ENCODE measurements at regions not wholly inside any gene's neighbourhood (a gene's known extent, or its start where the extent isn't known, plus 50 kb on each side); places are given as distances from the start of the nearest gene placed in this dataset.

- H3K36me3 ChIP-seq = no peaks in the 10 kb centered on the region
- no peak for ATAC-seq
- H3K4me3 ChIP-seq = no peak overlapping the region
- WGBS, 2 donors (ENCODE audit: low coverage in 1 of 2) = 67 to 100% methylated on average over 1 of the region's 1 CpG
- no peaks in the 10 kb centered on the region for H3K27me3 ChIP-seq
- peaks cover 0 to 9% (median 0%) of the 10 kb centered on the region in 3 donors for H3K9me3 ChIP-seq
- H3K27ac ChIP-seq = no peak overlapping the region
- TF ChIP-seq POLR2AphosphoS5 (IDR thresholded peaks at IDR 0.05) (no peak), POLR2A (IDR thresholded peaks at IDR 0.05) (no peak), EP300 (IDR thresholded peaks at IDR 0.05) (no peak)
- TF ChIP-seq, protein P1, sequence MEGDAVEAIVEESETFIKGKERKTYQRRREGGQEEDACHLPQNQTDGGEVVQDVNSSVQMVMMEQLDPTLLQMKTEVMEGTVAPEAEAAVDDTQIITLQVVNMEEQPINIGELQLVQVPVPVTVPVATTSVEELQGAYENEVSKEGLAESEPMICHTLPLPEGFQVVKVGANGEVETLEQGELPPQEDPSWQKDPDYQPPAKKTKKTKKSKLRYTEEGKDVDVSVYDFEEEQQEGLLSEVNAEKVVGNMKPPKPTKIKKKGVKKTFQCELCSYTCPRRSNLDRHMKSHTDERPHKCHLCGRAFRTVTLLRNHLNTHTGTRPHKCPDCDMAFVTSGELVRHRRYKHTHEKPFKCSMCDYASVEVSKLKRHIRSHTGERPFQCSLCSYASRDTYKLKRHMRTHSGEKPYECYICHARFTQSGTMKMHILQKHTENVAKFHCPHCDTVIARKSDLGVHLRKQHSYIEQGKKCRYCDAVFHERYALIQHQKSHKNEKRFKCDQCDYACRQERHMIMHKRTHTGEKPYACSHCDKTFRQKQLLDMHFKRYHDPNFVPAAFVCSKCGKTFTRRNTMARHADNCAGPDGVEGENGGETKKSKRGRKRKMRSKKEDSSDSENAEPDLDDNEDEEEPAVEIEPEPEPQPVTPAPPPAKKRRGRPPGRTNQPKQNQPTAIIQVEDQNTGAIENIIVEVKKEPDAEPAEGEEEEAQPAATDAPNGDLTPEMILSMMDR (IDR thresholded peaks at IDR 0.05) = no peak
- H3K4me1 ChIP-seq = no peaks in the 10 kb centered on the region
Measured at GRCh38 chr2:145273840-145274239, 753.9 kb upstream of the ZEB2 start.

DNA sequence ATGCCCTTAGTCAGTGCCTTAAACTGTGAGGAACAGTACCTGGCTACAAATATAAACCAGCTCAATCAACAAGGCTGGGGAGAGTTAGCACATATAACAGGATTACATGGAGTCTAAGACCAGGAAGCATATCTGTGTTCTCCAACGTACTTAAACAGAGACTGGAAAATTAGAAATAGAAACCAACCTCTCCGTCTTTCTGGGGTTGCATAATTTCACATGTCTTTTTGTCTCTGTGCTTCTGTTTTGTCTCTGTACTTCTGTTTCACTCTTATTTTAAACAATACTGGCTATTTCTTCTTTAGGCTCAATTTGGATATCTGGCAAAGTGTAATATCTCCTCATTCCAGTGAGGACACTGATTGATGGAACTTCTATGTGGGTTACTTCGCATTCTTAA is 749.0 kb upstream of the ZEB2 start:
- ATAC-seq = no peak
- Histone ChIP-seq H3K27ac (no peak overlapping the region), H3K4me1 (no peaks in the 10 kb centered on the region), H3K4me3 (no peak overlapping the region), H3K27me3 (no peaks in the 10 kb centered on the region), H3K9me3 (peaks cover 0 to 9% (median 0%) of the 10 kb centered on the region in 3 donors), H3K36me3 (no peaks in the 10 kb centered on the region)
- no peak for TF ChIP-seq EP300 (IDR thresholded peaks at IDR 0.05)
- TF ChIP-seq, protein P1 (IDR thresholded peaks at IDR 0.05) = no peak
- TF ChIP-seq POLR2AphosphoS5 (IDR thresholded peaks at IDR 0.05) = no peak
- no peak for TF ChIP-seq POLR2A (IDR thresholded peaks at IDR 0.05)
- WGBS, 2 donors (ENCODE audit: low coverage in 1 of 2) = 45 to 57% methylated on average over 3 of the region's 3 CpGs

GRCh38 chr2:145267451-145267850 is 747.5 kb upstream of the ZEB2 start:
- no peaks in the 10 kb centered on the region for H3K4me1 ChIP-seq
- no peaks in the 10 kb centered on the region for H3K27me3 ChIP-seq
- H3K36me3 ChIP-seq = no peaks in the 10 kb centered on the region
- TF ChIP-seq, protein P1 (IDR thresholded peaks at IDR 0.05) = no peak
- TF ChIP-seq EP300 (IDR thresholded peaks at IDR 0.05) (no peak), POLR2A (IDR thresholded peaks at IDR 0.05) (no peak), POLR2AphosphoS5 (IDR thresholded peaks at IDR 0.05) (no peak)
- ATAC-seq = no peak
- no peak overlapping the region for H3K4me3 ChIP-seq
- H3K9me3 ChIP-seq = peaks cover 0 to 3% (median 0%) of the 10 kb centered on the region in 3 donors
- H3K27ac ChIP-seq = no peak overlapping the region

DNA sequence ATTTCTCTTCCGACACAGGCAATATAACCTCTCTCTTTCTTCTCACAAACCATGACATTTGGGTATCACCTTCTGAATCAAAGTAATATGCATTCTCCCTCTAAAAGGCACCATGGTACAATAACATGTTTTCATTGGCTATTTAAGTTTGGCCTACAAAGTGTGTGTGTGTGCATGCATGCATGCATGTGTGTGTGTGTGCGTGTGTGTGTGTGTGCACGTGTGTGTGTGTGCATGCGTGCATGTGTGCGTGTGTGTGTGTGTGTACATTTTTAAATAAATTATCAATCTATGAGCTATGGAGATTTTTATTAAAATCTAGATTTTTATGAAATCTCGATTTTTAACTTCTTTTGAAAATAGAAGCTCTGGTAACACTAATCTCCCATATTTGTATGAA is 745.3 kb upstream of the ZEB2 start:
- Histone ChIP-seq H3K4me3 (no peak overlapping the region), H3K9me3 (no peaks in the 10 kb centered on the region), H3K27me3 (no peaks in the 10 kb centered on the region), H3K4me1 (no peaks in the 10 kb centered on the region), H3K36me3 (no peaks in the 10 kb centered on the region), H3K27ac (no peak overlapping the region)
- ATAC-seq = no peak
- no peak for TF ChIP-seq POLR2A (IDR thresholded peaks at IDR 0.05)
- TF ChIP-seq, protein P1 (IDR thresholded peaks at IDR 0.05) = no peak
- no peak for TF ChIP-seq POLR2AphosphoS5 (IDR thresholded peaks at IDR 0.05)
- no peak for TF ChIP-seq EP300 (IDR thresholded peaks at IDR 0.05)
- WGBS, 2 donors (ENCODE audit: low coverage in 1 of 2) = 74 to 86% methylated on average over 6 of the region's 6 CpGs

- H3K4me3 ChIP-seq = no peak overlapping the region
- 76 to 91% methylated on average over 2 of the region's 2 CpGs for WGBS, 2 donors (ENCODE audit: low coverage in 1 of 2)
- H3K27ac ChIP-seq = no peak overlapping the region
- no peaks in the 10 kb centered on the region for H3K4me1 ChIP-seq
- TF ChIP-seq POLR2AphosphoS5 (IDR thresholded peaks at IDR 0.05) = no peak
- TF ChIP-seq, protein P1 (IDR thresholded peaks at IDR 0.05) = no peak
- TF ChIP-seq EP300 (IDR thresholded peaks at IDR 0.05) = no peak
- no peak for TF ChIP-seq POLR2A (IDR thresholded peaks at IDR 0.05)
- H3K27me3 ChIP-seq = no peaks in the 10 kb centered on the region
- H3K36me3 ChIP-seq = no peaks in the 10 kb centered on the region
- ATAC-seq = no peak
- no peaks in the 10 kb centered on the region for H3K9me3 ChIP-seq
Measured at GRCh38 chr2:145260674-145261073, 740.8 kb upstream of the ZEB2 start.
